ENCODE measurements at regions not wholly inside any gene's neighbourhood (a gene's known extent, or its start where the extent isn't known, plus 50 kb on each side); places are given as distances from the start of the nearest gene placed in this dataset.
A peak's percentile ranks its signal among the peaks of the same experiment; 100 is the strongest.
"Not testable (repeated sequence)": the region's sequence is repeated elsewhere in the genome, so short reads cannot be mapped to it uniquely, and the experiment has no call there.

DNA sequence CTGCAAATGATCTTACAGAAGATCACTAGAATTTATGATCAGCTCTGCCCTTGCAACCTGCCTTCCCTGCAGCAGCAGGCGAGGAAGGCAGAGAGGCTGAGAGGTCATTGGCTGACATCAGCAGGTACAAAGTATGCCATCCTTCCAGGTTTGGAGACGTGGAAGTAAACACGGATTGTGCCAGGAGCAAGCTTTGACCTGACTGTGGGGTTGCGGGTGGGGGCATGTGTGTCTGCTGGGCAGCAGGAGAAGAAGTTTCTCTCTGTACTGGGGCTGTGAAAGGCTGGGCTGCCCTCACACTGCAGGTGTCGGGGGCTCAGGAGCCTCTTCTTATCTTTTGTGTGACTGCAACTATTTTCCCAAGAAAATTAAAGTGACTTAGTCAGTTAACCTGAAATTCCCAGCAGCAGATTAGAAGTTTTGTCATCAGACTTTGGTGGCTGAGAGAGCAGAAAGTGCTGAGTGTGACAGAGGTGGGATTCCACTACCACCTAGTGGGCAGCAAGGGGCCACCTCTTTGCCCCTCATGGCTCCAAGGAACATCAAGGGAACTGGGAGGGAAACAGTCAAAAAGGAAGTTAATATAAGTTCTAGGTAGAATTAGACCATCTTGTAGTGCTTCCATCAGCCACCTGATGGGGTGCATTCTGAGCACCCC lies 565.9 kb downstream of the ETS1 start:
- peak; percentile 48 for DNase-seq

GRCh38 chr11:128018692-128019091 lies 568.7 kb downstream of the ETS1 start:
- DNase-seq: no peak

- DNase-seq: no peak
Measured at GRCh38 chr11:128005562-128005961, 581.8 kb downstream of the ETS1 start.

DNA sequence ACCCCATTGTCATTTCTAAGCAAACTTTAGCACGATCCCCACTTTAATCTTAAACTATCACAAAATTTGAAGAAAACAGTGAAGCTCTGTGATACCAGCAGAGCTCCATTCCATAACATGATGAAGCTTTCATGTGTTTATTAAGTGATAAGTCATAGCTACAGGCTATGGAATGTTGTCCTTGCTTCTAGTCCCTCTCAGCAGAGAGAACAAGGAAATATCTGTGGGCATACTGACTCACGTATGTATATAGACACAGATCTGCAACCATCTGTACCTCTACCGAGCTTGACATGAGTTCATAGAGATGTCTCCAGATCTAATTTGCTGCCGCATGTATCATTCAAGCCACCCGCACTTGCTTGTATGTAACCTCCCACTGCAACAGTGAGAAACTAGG lies 588.9 kb downstream of the ETS1 start:
- no peak for DNase-seq

- DNase-seq: no peak
Measured at GRCh38 chr11:127997594-127997993, 589.8 kb downstream of the ETS1 start.

DNA sequence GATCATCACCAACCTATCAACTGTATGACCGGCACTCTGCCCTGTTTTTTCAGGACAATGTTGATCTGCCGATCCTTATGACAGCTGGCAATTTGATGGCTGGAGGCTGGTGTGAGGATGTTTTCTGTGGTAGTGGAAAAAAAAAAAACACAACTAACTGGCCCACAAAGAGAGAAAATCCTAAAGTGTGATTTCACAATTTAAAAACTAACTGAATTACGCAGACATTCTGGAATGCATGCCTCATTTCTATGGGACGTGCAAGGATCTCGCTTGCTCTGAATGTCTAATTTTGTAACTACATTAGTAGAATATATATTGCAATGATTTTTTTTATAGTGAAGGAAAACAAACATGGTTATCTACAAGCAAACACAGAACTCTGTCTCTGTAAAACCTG lies 590.5 kb downstream of the ETS1 start:
- no peak for DNase-seq

GRCh38 chr11:127995921-127996320 lies 591.4 kb downstream of the ETS1 start:
- no peak for DNase-seq

GRCh38 chr11:127994736-127995135 lies 592.6 kb downstream of the ETS1 start:
- no peak for DNase-seq

GRCh38 chr11:127993788-127994187 lies 593.6 kb downstream of the ETS1 start:
- DNase-seq: no peak

GRCh38 chr11:127993281-127993680 lies 594.1 kb downstream of the ETS1 start:
- DNase-seq: no peak

DNA sequence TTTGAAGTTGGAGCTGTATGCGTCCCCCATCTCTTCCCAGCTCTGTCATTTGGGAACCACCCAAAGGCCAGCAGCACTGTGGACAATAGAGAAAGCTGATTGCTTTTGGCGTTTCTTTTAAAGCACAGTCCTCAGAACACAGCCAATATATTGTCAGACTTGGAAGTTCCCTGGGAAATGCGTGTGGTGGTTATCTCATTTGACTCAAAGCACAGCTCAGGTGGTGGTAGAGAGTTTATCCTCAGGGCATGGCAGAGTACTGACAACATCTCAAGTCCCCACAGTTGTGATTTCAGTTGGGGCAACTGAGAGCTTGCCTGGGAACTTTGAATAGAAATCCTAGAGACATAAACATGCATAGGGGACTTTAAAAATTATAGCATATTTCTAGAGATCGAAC lies 601.3 kb downstream of the ETS1 start:
- DNase-seq: no peak

- no peak for DNase-seq
Measured at GRCh38 chr11:127972816-127973215, 614.5 kb downstream of the ETS1 start.

GRCh38 chr11:127971448-127971847 lies 615.9 kb downstream of the ETS1 start:
- no peak for DNase-seq

DNA sequence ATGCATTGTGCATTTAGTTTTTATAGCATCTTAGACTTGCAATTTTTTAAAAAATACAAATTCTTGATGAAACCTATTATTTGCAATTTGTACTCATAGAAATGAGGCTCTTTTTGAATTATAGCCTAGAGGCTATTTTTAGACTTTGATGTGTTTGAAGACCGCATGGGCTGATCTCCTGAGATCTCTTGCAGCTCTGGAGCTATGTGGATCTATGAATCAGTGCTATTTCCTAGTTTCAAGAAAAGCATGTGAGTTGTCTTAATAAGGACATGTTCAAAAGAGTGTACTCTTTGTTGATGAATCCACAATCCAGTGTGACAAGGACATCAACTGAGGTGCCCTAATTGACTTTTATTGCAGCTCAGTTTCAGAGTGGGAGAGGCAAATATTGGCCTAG lies 620.5 kb downstream of the ETS1 start:
- DNase-seq: no peak

- DNase-seq: no peak
Measured at GRCh38 chr11:127965939-127966668, 621.3 kb downstream of the ETS1 start.

DNA sequence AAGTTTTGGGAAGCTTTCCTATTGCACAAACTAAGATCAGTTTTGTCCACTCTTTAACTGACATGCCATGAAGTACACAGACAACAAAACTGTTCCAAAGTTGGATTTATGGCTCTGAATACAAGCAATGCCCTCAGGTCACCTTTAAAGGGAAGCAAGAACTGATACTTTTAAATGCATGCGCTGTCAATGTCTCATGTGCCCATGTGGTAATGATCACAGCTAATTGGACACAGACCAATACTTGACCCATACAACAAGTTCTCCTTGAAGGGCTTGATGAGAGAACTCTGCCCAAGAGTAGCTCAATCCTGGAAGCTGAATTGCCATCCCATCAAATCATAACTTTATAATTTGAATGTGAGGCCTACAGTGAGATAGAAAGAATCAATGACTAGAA lies 624.9 kb downstream of the ETS1 start:
- DNase-seq: no peak

DNA sequence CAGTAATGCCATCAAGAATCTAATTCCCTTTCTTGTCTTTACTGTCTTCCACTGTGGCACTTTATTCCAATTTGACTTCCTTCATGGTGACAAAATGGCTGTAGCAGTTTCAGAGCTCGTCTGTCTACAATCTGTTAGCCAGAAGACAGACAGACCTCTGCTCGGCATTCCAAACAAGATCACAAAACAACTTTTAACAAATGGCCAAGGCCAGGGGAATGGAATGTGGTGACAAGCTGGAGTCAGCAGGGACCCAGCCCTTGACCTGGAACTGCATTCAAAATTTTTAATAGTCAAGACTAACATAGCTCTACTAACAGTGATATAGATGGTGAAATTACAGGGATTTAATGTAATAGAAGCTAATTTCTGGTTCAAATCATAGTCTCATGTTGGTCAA lies 637.2 kb downstream of the ETS1 start:
- DNase-seq: no peak

- no peak for DNase-seq
Measured at GRCh38 chr11:127943763-127944162, 643.6 kb downstream of the ETS1 start.

DNA sequence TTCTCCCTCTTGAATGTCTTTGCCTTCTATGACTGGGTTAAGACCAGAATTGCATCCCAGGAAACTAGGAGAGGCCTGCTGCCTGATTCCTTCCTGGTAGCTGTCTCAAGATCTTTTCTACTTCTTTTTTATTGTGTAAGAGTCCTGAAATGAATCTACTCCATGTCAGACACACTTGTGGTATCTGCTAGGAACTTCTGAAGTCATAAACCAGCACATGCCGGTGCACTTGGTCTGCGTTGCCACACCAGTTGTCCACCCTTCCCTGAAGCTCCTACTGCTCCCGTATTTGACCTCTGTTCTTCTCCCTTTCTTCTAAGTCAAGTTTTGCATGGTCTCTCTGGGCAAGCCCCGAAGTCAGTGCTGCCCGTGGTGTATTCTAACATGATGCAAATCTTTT lies 644.2 kb downstream of the ETS1 start:
- DNase-seq: no peak

- not testable (repeated sequence) for DNase-seq
Measured at GRCh38 chr11:127941554-127941953, 645.8 kb downstream of the ETS1 start.

DNA sequence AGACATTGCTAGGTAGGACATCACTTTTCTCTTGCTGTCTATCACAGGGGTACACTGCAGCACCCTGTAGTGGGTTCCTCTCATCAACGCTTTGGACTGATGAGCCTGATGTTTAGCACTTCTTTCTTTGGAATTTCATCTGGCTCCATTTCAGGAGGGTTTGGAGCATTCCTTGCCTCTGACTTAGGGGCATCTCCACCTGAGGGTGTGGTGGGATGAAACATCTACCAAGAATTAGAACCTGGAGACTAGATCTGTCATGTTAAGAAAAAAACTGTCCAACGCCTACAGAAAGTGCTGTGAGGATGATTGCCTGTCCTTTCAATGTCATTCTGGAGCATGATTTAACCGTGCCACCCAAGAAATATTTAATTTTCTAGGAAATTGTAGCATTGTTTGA lies 648.4 kb downstream of the ETS1 start:
- DNase-seq: no peak

- DNase-seq: no peak
Measured at GRCh38 chr11:127935081-127935480, 652.3 kb downstream of the ETS1 start.

DNA sequence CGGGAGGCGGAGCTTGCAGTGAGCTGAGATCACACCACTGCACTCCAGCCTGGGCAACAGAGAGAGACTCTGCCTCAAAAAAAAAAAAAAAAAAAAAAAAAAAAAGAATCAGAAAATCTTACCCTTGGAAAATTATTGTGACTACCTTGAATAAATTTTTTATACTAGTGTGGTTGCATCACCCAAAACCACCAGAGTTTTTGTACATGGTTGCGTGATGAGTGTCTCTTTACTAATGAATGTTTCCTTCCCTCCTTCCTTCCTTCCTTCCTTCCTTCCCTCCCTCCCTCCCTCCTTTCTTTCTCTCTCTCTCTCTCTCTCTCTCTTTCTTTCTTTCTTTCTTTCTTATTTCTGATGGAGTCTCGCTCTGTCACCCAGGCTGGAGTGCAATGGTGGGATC lies 653.4 kb downstream of the ETS1 start:
- not testable (repeated sequence) for DNase-seq

GRCh38 chr11:127931803-127932202 lies 655.6 kb downstream of the ETS1 start:
- no peak for DNase-seq

- DNase-seq: peak; percentile 76
Measured at GRCh38 chr11:127926721-127927120, 660.6 kb downstream of the ETS1 start.

Data from NCI-H146 (cell line).